Sigmoid colon (tissue), 4 donors: ENCODE measurements at regions not wholly inside any gene's neighbourhood (a gene's known extent, or its start where the extent isn't known, plus 50 kb on each side); places are given as distances from the start of the nearest gene placed in this dataset.

ENCODE experiments used
- CTCF ChIP-seq, 4 experiments: fragments of 450-650 bp in 3 of 4; fragments of 200-600 bp in 1 of 4; IDR thresholded peaks; one replicate each; pipeline ENCODE4 v1.5.1; 2016 to 2019; ENCODE audit warnings: antibody characterized with exemption in 4 of 4, mild to moderate bottlenecking in 3 of 4, moderate library complexity in 2 of 4
- POLR2AphosphoS5 ChIP-seq, 4 donors: sonication (generic); formaldehyde crosslinking; IDR thresholded peaks; one replicate each; pipeline ENCODE4 v1.6.1; 2017; ENCODE audit warnings: antibody characterized with exemption in 4 of 4

- no peak for TF ChIP-seq POLR2AphosphoS5 (IDR thresholded peaks at IDR 0.05)
- no peak for TF ChIP-seq CTCF (IDR thresholded peaks at IDR 0.05)
Measured at GRCh38 chr1:29590583-29591565, 354.6 kb downstream of the PTPRU start.
